ENCODE measurements at regions not wholly inside any gene's neighbourhood (a gene's known extent, or its start where the extent isn't known, plus 50 kb on each side); places are given as distances from the start of the nearest gene placed in this dataset.

DNA sequence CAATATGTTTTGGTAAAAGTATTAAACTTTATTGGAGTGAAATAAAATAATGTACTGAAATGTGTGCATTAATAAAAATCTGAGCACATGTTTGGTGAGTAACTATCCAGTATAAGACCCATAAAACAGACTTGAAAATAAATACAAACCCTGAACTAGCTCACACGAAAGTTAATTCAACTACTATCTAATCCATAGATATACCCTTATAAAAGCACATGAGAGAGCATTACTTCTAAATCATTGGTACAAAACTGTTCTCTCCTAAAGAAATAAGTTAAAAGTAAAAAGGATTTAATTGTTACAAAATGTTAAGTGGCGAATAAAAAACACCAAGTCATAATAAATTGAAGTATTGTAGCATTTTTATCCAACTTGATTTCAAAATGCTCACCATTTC lies 295.6 kb downstream of the PTPRC start:
- TF ChIP-seq, protein P1, sequence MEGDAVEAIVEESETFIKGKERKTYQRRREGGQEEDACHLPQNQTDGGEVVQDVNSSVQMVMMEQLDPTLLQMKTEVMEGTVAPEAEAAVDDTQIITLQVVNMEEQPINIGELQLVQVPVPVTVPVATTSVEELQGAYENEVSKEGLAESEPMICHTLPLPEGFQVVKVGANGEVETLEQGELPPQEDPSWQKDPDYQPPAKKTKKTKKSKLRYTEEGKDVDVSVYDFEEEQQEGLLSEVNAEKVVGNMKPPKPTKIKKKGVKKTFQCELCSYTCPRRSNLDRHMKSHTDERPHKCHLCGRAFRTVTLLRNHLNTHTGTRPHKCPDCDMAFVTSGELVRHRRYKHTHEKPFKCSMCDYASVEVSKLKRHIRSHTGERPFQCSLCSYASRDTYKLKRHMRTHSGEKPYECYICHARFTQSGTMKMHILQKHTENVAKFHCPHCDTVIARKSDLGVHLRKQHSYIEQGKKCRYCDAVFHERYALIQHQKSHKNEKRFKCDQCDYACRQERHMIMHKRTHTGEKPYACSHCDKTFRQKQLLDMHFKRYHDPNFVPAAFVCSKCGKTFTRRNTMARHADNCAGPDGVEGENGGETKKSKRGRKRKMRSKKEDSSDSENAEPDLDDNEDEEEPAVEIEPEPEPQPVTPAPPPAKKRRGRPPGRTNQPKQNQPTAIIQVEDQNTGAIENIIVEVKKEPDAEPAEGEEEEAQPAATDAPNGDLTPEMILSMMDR (IDR thresholded peaks at IDR 0.05) = no peak
- no peak for TF ChIP-seq POLR2A (IDR thresholded peaks at IDR 0.05)
